Muscle of arm (tissue), 1 donor: ENCODE measurements at regions not wholly inside any gene's neighbourhood (a gene's known extent, or its start where the extent isn't known, plus 50 kb on each side); places are given as distances from the start of the nearest gene placed in this dataset.

Experiments used
- DNase-seq: peaks from one replicate; pipeline ENCODE4 v3.0.0-alpha.2; 2013

DNA sequence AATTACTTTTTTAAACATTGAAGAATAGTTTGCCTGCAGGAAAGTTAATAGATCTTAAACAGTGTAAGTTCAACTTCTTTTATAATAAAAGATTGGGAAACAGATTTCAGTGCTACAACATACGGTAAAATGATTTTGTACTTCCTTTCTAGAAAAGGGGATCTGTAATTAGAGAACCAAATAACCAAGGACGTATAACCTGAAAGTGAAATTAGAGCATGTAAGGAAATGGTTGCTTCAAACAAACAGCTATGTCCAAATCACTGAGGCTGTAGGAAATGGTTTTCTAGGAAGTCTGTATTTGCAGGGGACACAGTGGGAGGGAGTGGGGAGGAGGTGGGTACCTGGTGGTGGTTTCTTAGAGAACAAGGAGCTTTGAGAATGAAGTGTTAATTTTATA, 57.9 kb upstream of the EXOC6 start:
- DNase-seq = no peak

GRCh38 chr10:92792661-92793060, 55.7 kb upstream of the EXOC6 start:
- DNase-seq = no peak
